RWPE2 (cell line): ENCODE measurements at regions not wholly inside any gene's neighbourhood (a gene's known extent, or its start where the extent isn't known, plus 50 kb on each side); places are given as distances from the start of the nearest gene placed in this dataset.

Source experiments
- ATAC-seq: fragments of 200-7000 bp; cut with Tn5 transposase; 3 replicates; pipeline ENCODE4 v1.9.1; 2021; ENCODE audit warnings: low read depth
- DNase-seq: peaks from one replicate; pipeline ENCODE4 v3.0.0-alpha.2; 2020; ENCODE audit warnings: low spot score
- H3K27ac ChIP-seq: fragments of 450-650 bp; 2 replicates; pipeline ENCODE4 v1.5.1; 2017; ENCODE audit warnings: mild to moderate bottlenecking; ENCODE audit not compliant: poor library complexity, severe bottlenecking
- H3K27me3 ChIP-seq: fragments of 250-450 bp; sonication (Bioruptor Pico); 2 replicates; pipeline ENCODE4 v1.5.1; 2021; ENCODE audit warnings: mild to moderate bottlenecking, moderate library complexity; ENCODE audit not compliant: insufficient read depth, poor library complexity, severe bottlenecking
- H3K36me3 ChIP-seq: fragments of 250-450 bp; sonication (Bioruptor Pico); 2 replicates; pipeline ENCODE4 v1.5.1; 2020; ENCODE audit warnings: low read depth, mild to moderate bottlenecking, moderate library complexity
- H3K4me1 ChIP-seq: fragments of 250-450 bp; sonication (Bioruptor Pico); 2 replicates; pipeline ENCODE4 v1.5.1; 2021; ENCODE audit warnings: mild to moderate bottlenecking, moderate library complexity; ENCODE audit not compliant: insufficient read depth, poor library complexity, severe bottlenecking
- H3K4me3 ChIP-seq: fragments of 250-450 bp; sonication (Bioruptor Pico); 2 replicates; pipeline ENCODE4 v1.5.1; 2021; ENCODE audit warnings: mild to moderate bottlenecking, moderate library complexity; ENCODE audit not compliant: severe bottlenecking
- H3K9me3 ChIP-seq: fragments of 250-450 bp; sonication (Bioruptor Pico); 2 replicates; pipeline ENCODE4 v1.5.1; 2021; ENCODE audit warnings: mild to moderate bottlenecking, moderate library complexity; ENCODE audit not compliant: severe bottlenecking
- CTCF ChIP-seq: fragments of 450-650 bp; IDR thresholded peaks from one replicate; pipeline ENCODE4 v1.5.1; 2017; ENCODE audit warnings: mild to moderate bottlenecking, moderate library complexity; ENCODE audit not compliant: poor library complexity, severe bottlenecking

- H3K4me3 ChIP-seq, result no peak overlapping the region
- H3K27ac ChIP-seq, result no peak overlapping the region
- no peaks in the 10 kb centered on the region for H3K27me3 ChIP-seq
- ATAC-seq (no peak), DNase-seq (no peak)
- H3K4me1 ChIP-seq, result peaks cover 13% of the 10 kb centered on the region
- H3K36me3 ChIP-seq, result no peaks in the 10 kb centered on the region
- H3K9me3 ChIP-seq, result no peaks in the 10 kb centered on the region
- TF ChIP-seq CTCF, result no peak
Measured at GRCh38 chr21:43349644-43350043, 77.3 kb downstream of the SIK1 start.

GRCh38 chr21:43348801-43349261 lies 78.1 kb downstream of the SIK1 start:
- Histone ChIP-seq H3K9me3 (no peaks in the 10 kb centered on the region), H3K27me3 (no peaks in the 10 kb centered on the region), H3K27ac (no peak overlapping the region), H3K4me1 (peaks cover 18% of the 10 kb centered on the region), H3K36me3 (no peaks in the 10 kb centered on the region), H3K4me3 (no peak overlapping the region)
- no peak for TF ChIP-seq CTCF
- DNase-seq, result no peak
- no peak for ATAC-seq

GRCh38 chr21:43348170-43348766 lies 78.7 kb downstream of the SIK1 start:
- H3K36me3 ChIP-seq, result no peaks in the 10 kb centered on the region
- no peaks in the 10 kb centered on the region for H3K27me3 ChIP-seq
- DNase-seq, result no peak
- TF ChIP-seq CTCF, result no peak
- H3K9me3 ChIP-seq, result no peaks in the 10 kb centered on the region
- H3K4me1 ChIP-seq, result peaks cover 19% of the 10 kb centered on the region
- ATAC-seq, result no peak
- no peak overlapping the region for H3K27ac ChIP-seq
- no peak overlapping the region for H3K4me3 ChIP-seq

GRCh38 chr21:43347461-43348169 lies 79.3 kb downstream of the SIK1 start:
- Histone ChIP-seq H3K27ac (no peak overlapping the region), H3K36me3 (no peaks in the 10 kb centered on the region)

More at GRCh38 chr21:43347461-43348169, 79.3 kb downstream of the SIK1 start:
- DNase-seq (no peak), ATAC-seq (no peak)
- H3K4me1 ChIP-seq, result peaks cover 22% of the 10 kb centered on the region
- no peaks in the 10 kb centered on the region for H3K9me3 ChIP-seq
- no peak overlapping the region for H3K4me3 ChIP-seq
- TF ChIP-seq CTCF, result no peak
- H3K27me3 ChIP-seq, result no peaks in the 10 kb centered on the region
